RWPE1 (cell line): ENCODE measurements at regions not wholly inside any gene's neighbourhood (a gene's known extent, or its start where the extent isn't known, plus 50 kb on each side); places are given as distances from the start of the nearest gene placed in this dataset.
A peak's percentile ranks its signal among the peaks of the same experiment; 100 is the strongest.

Experiments used
- CTCF ChIA-PET: fragments of 350-600 bp; sonication (Branson Sonifier 250); formaldehyde crosslinking; extraction: SDS; loops from one replicate; lab custom pipeline; 2021; lab: Yijun Ruan, JAX
- POLR2A ChIA-PET: fragments of 400-600 bp; formaldehyde crosslinking; extraction: SDS; loops from one replicate; lab custom pipeline; 2020; ENCODE audit warnings: antibody characterized with exemption; ENCODE audit not compliant: low non-redundant PET; lab: Yijun Ruan, JAX
- DNase-seq: peaks from one replicate; pipeline ENCODE4 v3.0.0; 2012; ENCODE audit warnings: low spot score
- H3K27ac ChIP-seq: fragments of 450-650 bp; 2 replicates; pipeline ENCODE4 v1.5.1; 2017
- CTCF ChIP-seq: fragments of 450-650 bp; conservative IDR thresholded peaks from 2 replicates; pipeline ENCODE4 v1.5.1; 2017; ENCODE audit warnings: low read depth, mild to moderate bottlenecking

- POLR2A ChIA-PET, result interaction anchor here (0.6 kb wide), 1 partner anchor 137 kb away, joined by 4 read pairs; no protein-coding TSS in a partner anchor
Observed at GRCh38 chr12:124620606-124621295, 53.3 kb upstream of the NCOR2 start.

GRCh38 chr12:124618291-124618902 lies 51.0 kb upstream of the NCOR2 start:
- DNase-seq, result peak; percentile 70

More at GRCh38 chr12:124620606-124621295, 53.3 kb upstream of the NCOR2 start:
- TF ChIP-seq CTCF, result no peak
- peak overlapping the region; percentile 98 for H3K27ac ChIP-seq
- CTCF ChIA-PET, result no interaction called here
- peak; percentile 62 for DNase-seq

GRCh38 chr12:124617615-124618014 lies 50.2 kb upstream of the NCOR2 start:
- ChIA-PET POLR2A (no interaction called here), CTCF (no interaction called here)
- no peak for DNase-seq
- TF ChIP-seq CTCF, result no peak
- H3K27ac ChIP-seq, result peak overlapping the region; percentile 26; the same call in 1 of the 2 replicates

More at GRCh38 chr12:124618291-124618902, 51.0 kb upstream of the NCOR2 start:
- ChIA-PET CTCF (no interaction called here), POLR2A (no interaction called here)
- TF ChIP-seq CTCF, result no peak
- H3K27ac ChIP-seq, result no peak overlapping the region
